ENCODE measurements at regions not wholly inside any gene's neighbourhood (a gene's known extent, or its start where the extent isn't known, plus 50 kb on each side); places are given as distances from the start of the nearest gene placed in this dataset.

DNA sequence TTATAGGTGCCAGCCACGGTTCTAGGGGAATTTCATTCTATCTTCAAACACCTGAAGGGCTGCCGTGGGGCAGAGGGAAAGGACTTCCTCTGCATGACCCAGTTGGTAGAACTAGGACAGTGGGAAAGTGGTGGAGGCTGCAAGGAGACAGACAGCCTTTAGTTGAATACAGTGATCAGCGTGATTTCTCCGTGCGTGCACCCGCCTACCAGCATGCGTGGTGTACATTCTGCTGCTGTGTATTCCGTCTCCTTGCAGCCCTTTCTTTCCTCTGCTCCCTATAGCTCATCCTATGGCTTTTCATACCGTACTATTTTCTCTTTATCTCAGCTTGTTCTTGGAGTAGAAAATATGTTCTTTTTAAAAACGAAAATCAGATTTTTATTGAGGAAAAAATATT is 146.9 kb downstream of the MRM1 start:
- TF ChIP-seq CTCF (IDR thresholded peaks at IDR 0.05) (no peak), POLR2A (IDR thresholded peaks at IDR 0.05) (no peak)
